ENCODE measurements at regions not wholly inside any gene's neighbourhood (a gene's known extent, or its start where the extent isn't known, plus 50 kb on each side); places are given as distances from the start of the nearest gene placed in this dataset.

DNA sequence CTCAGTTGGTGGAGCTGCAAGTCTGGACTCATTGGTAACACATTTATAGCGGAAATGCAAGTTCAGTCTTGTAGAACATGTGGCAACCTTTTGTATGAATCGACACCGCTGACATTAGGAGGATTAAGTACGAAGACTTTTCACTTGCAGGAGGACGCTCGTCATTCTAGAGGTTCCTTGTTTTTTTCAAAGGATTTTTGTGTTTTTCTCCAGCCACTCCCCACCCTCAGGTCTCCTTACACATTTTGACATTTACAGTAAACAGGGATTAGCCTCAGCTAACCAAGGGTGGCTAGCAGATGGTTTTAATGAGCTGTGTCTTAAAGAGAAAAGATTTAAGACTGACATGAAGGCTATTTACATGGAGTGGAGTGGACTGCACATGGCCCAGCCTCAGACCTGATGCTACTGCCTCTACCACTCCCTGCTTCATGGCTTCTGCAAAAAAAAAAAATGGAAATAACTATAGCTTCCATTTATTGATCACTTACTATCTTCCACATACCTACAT, 173.8 kb downstream of the TRIB2 start:
- TF ChIP-seq, protein P1, sequence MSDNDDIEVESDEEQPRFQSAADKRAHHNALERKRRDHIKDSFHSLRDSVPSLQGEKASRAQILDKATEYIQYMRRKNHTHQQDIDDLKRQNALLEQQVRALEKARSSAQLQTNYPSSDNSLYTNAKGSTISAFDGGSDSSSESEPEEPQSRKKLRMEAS (IDR thresholded peaks at IDR 0.05), result no peak
- TF ChIP-seq ZBTB7A (IDR thresholded peaks at IDR 0.05; ENCODE audit: low read depth) (no peak), TAF1 (IDR thresholded peaks at IDR 0.05; ENCODE audit: low read depth) (no peak), RAD21 (IDR thresholded peaks at IDR 0.05; ENCODE audit: low read depth) (no peak), CREB1 (IDR thresholded peaks at IDR 0.05; ENCODE audit: low read depth) (no peak), FOXM1 (IDR thresholded peaks at IDR 0.05; ENCODE audit: borderline replicate concordance, low read depth) (no peak), NFIC (IDR thresholded peaks at IDR 0.05) (no peak), TEAD4 (IDR thresholded peaks at IDR 0.05) (no peak), TCF12 (IDR thresholded peaks at IDR 0.05; ENCODE audit: low read depth) (no peak), EGR1 (IDR thresholded peaks at IDR 0.05) (no peak), YY1 (IDR thresholded peaks at IDR 0.05; ENCODE audit: low read depth) (no peak)
- TF ChIP-seq, protein P2, sequence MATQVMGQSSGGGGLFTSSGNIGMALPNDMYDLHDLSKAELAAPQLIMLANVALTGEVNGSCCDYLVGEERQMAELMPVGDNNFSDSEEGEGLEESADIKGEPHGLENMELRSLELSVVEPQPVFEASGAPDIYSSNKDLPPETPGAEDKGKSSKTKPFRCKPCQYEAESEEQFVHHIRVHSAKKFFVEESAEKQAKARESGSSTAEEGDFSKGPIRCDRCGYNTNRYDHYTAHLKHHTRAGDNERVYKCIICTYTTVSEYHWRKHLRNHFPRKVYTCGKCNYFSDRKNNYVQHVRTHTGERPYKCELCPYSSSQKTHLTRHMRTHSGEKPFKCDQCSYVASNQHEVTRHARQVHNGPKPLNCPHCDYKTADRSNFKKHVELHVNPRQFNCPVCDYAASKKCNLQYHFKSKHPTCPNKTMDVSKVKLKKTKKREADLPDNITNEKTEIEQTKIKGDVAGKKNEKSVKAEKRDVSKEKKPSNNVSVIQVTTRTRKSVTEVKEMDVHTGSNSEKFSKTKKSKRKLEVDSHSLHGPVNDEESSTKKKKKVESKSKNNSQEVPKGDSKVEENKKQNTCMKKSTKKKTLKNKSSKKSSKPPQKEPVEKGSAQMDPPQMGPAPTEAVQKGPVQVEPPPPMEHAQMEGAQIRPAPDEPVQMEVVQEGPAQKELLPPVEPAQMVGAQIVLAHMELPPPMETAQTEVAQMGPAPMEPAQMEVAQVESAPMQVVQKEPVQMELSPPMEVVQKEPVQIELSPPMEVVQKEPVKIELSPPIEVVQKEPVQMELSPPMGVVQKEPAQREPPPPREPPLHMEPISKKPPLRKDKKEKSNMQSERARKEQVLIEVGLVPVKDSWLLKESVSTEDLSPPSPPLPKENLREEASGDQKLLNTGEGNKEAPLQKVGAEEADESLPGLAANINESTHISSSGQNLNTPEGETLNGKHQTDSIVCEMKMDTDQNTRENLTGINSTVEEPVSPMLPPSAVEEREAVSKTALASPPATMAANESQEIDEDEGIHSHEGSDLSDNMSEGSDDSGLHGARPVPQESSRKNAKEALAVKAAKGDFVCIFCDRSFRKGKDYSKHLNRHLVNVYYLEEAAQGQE (IDR thresholded peaks at IDR 0.05; ENCODE audit: low read depth), result no peak
- TF ChIP-seq, protein P3, sequence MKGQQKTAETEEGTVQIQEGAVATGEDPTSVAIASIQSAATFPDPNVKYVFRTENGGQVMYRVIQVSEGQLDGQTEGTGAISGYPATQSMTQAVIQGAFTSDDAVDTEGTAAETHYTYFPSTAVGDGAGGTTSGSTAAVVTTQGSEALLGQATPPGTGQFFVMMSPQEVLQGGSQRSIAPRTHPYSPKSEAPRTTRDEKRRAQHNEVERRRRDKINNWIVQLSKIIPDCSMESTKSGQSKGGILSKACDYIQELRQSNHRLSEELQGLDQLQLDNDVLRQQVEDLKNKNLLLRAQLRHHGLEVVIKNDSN (IDR thresholded peaks at IDR 0.05), result no peak

DNA sequence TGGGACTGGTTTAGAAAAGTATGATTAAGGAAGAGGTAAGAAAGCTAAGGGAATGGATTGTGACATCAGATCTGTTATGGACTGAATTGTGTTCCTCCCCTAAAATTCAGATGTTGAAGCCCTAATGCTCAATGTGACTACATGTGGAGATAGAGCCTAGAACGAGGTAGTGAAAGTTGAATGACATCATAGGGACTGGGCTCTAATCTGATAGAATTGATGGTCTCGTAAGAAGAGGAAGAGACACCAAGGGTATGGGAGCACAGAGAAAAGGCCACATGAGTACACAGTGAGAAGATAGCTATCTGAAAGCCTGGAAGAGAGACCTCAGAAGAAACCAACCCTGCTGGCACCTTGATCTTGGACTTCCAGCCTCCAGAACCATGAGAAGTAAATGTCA, 178.3 kb downstream of the TRIB2 start:
- TF ChIP-seq TAF1 (IDR thresholded peaks at IDR 0.05; ENCODE audit: low read depth) (no peak), CREB1 (IDR thresholded peaks at IDR 0.05; ENCODE audit: low read depth) (no peak), YY1 (IDR thresholded peaks at IDR 0.05; ENCODE audit: low read depth) (no peak), FOXM1 (IDR thresholded peaks at IDR 0.05; ENCODE audit: borderline replicate concordance, low read depth) (no peak), NFIC (IDR thresholded peaks at IDR 0.05) (no peak), EGR1 (IDR thresholded peaks at IDR 0.05) (no peak), TCF12 (IDR thresholded peaks at IDR 0.05; ENCODE audit: low read depth) (no peak)
- TF ChIP-seq, protein P1 (IDR thresholded peaks at IDR 0.05), result no peak

DNA sequence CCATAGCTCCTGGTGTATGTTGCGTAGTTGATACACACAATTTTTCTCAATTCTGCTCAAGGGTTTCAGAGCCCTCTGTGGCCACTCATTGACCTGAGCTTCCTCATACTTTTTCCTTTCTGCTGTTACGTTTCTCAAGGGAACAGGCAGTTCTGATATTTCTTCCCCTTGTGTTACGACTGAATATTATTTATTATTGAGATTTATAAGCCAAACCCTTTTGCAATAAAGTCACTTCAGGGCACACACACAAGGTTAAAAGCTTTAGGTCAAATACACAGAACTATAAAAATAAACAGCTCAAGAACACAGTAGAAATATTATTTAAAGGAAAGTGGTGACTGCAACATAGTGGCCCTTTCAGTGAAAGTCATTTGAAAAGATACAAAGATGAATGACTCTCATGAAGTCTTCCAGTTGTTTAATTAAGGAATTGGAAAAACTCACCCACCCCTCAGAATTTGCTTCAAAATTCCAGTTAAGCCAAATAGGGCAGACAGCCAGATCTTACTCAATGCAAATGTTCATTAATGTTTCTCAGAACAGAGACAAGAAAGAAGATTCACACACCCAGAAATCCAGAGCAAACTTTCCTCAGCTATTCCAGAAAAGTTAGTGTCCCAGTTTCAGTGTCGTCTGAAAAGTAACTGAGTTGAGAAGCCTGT, 179.7 kb downstream of the TRIB2 start:
- no peak for TF ChIP-seq NFIC (IDR thresholded peaks at IDR 0.05)
- TF ChIP-seq ZBTB7A (IDR thresholded peaks at IDR 0.05; ENCODE audit: low read depth), result no peak
- TF ChIP-seq EP300 (IDR thresholded peaks at IDR 0.05; ENCODE audit: borderline replicate concordance), result no peak
- TF ChIP-seq YY1 (IDR thresholded peaks at IDR 0.05; ENCODE audit: low read depth), result no peak
- no peak for TF ChIP-seq TEAD4 (IDR thresholded peaks at IDR 0.05)
- TF ChIP-seq, protein P3 (IDR thresholded peaks at IDR 0.05), result no peak
- TF ChIP-seq CREB1 (IDR thresholded peaks at IDR 0.05; ENCODE audit: low read depth), result no peak
- TF ChIP-seq CEBPB (IDR thresholded peaks at IDR 0.05), result no peak
- no peak for TF ChIP-seq RAD21 (IDR thresholded peaks at IDR 0.05; ENCODE audit: low read depth)

DNA sequence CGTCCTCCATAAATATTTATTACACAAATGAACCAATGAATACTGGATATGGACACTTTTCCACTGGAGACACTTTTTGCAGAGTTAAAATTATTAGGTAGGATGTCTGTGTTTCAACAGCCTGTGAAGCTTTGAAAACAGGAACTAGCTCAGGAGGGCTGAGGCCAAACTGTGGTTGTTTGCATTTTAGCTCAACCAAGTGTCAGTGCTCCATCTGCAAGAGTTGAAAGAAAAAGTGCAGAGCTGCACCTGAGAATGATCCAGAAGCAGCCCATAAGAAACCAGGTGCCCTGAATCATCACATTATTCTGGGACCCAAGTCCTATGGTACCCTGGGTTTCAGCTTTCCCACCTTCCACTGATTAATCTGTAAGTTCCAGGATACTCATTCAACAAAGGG, 180.4 kb downstream of the TRIB2 start:
- TF ChIP-seq RAD21 (IDR thresholded peaks at IDR 0.05; ENCODE audit: low read depth), result no peak
- no peak for TF ChIP-seq FOXM1 (IDR thresholded peaks at IDR 0.05; ENCODE audit: borderline replicate concordance, low read depth)
- TF ChIP-seq TCF12 (IDR thresholded peaks at IDR 0.05; ENCODE audit: low read depth), result no peak
- TF ChIP-seq ZBTB7A (IDR thresholded peaks at IDR 0.05; ENCODE audit: low read depth), result no peak
- no peak for TF ChIP-seq CREB1 (IDR thresholded peaks at IDR 0.05; ENCODE audit: low read depth)
- TF ChIP-seq, protein P3 (IDR thresholded peaks at IDR 0.05), result no peak

DNA sequence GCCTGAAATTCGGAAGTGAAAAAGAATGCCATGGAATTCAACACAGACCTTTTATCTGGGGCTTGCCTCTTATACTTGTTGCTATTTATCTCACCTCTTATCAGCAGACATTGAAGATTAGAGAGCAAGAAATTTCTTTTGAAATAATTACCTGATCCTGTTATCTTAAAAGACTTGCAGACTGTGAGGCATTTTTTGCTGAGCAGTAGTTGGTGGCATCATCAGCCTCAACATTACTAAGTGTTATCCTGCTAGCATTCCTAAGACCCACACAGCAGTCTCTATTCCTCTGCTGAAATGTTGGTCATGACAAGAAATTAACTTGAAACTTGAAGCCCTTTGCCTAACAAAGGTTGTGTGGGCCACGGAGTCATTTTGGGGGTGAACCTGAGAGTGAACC, 186.5 kb downstream of the TRIB2 start:
- TF ChIP-seq FOXM1 (IDR thresholded peaks at IDR 0.05; ENCODE audit: borderline replicate concordance, low read depth) (no peak), CREB1 (IDR thresholded peaks at IDR 0.05; ENCODE audit: low read depth) (no peak), EGR1 (IDR thresholded peaks at IDR 0.05) (no peak), YY1 (IDR thresholded peaks at IDR 0.05; ENCODE audit: low read depth) (no peak), CEBPB (IDR thresholded peaks at IDR 0.05) (no peak), TEAD4 (IDR thresholded peaks at IDR 0.05) (no peak), NFIC (IDR thresholded peaks at IDR 0.05) (no peak), ZBTB7A (IDR thresholded peaks at IDR 0.05; ENCODE audit: low read depth) (no peak), RAD21 (IDR thresholded peaks at IDR 0.05; ENCODE audit: low read depth) (no peak)
- TF ChIP-seq, protein P3 (IDR thresholded peaks at IDR 0.05), result no peak
- TF ChIP-seq, protein P2 (IDR thresholded peaks at IDR 0.05; ENCODE audit: low read depth), result no peak

All from Ishikawa (cell line).